ENCODE measurements at regions not wholly inside any gene's neighbourhood (a gene's known extent, or its start where the extent isn't known, plus 50 kb on each side); places are given as distances from the start of the nearest gene placed in this dataset.

- TF ChIP-seq EP300 (IDR thresholded peaks at IDR 0.05) (no peak), CTCF (IDR thresholded peaks at IDR 0.05) (no peak)
Observed at GRCh38 chr3:196131921-196132320, 50.0 kb upstream of the TFRC start.

All from gastroesophageal sphincter (tissue), 3 donors.